MV-4-11 (cell line): ENCODE measurements at regions not wholly inside any gene's neighbourhood (a gene's known extent, or its start where the extent isn't known, plus 50 kb on each side); places are given as distances from the start of the nearest gene placed in this dataset.
"Not testable (repeated sequence)": the region's sequence is repeated elsewhere in the genome, so short reads cannot be mapped to it uniquely, and the experiment has no call there.

Experiments
- DNase-seq: peaks from one replicate; lab custom pipeline; 2025; lab: John Stamatoyannopoulos, UW

DNA sequence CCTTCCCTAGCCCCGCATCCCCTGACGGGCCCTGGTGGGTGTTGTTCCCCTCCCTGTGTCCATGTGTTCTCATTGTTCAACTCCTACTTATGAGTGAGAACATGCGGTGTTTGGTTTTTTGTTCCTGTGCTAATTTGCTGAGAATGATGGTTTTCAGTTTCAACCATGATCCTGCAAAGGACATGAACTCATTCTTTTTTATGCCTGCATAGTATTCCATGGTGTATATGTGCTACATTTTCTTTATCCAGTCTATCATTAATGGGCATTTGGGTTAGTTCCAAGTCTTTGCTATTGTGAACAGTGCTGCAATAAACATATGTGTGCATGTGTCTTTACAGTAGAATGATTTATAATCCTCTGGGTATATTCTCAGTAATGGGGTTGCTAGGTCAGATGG lies 65.7 kb upstream of the DCD start:
- not testable (repeated sequence) for DNase-seq

- DNase-seq, result no peak
Measured at GRCh38 chr12:54711669-54712068, 63.5 kb upstream of the DCD start.

GRCh38 chr12:54708826-54709225 lies 60.7 kb upstream of the DCD start:
- DNase-seq, result peak; percentile 87

DNA sequence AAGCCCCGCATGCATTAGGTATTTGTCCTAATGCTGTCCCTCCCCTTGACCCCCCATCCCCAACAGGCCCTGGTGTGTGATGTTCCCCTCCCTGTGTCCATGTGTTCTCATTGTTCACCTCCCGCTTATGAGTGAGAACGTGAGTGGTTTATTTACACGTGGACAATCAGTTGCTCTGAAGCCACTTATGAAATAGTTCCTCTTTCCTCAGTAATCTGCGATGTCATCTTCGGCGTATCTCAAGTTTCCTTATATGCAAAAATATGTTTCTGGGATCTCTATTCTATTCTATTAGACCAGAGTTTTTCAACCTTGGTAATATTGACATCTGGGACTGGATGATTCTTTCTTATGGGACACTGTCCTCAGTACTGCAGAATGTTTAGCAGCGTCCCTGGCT lies 56.0 kb upstream of the DCD start:
- peak; percentile 60 for DNase-seq

GRCh38 chr12:54701940-54702592 lies 53.9 kb upstream of the DCD start:
- DNase-seq, result peak; percentile 56

DNA sequence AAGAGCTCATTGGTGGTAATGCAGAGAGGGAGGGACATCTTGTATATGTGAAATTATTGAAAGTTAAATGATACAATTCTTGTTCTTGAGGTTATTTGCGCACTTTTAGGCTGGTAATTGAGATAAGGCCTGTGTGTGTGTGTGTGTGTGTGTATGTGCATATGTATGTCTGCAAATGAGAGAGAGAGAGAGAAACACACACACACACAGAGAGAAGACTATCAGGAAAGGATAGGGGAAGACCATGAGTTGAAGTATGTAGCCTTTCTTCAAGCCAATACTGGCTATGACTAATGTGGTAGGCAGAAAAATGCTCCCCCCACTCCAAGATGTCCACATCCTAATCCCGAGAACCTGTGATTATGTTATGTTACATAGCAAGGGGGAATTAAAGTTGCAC lies 52.7 kb upstream of the DCD start:
- DNase-seq, result no peak

GRCh38 chr12:54700301-54700700 lies 52.1 kb upstream of the DCD start:
- no peak for DNase-seq
